ENCODE measurements at regions not wholly inside any gene's neighbourhood (a gene's known extent, or its start where the extent isn't known, plus 50 kb on each side); places are given as distances from the start of the nearest gene placed in this dataset.

DNA sequence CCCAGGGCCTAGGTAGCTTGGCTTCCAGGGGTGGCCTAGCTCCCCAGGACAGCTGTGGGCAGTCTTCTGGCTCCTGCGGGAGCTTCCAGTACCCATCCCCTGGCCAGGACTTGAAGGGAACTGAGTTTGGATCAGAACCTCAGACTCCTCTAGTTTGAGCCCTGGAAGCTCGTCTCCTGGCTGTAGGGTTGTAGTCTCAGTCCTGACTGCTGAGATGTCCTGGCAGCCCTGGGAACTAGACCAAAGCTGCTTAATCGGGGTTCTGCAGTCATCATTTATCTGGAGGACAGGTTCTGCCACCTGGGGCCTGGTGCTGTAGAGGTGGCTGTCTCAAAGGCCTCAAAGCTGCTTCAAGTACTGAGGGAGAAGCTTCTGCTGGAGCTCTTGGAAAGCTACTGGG, 163.7 kb downstream of the WSCD1 start (continued):
- TF ChIP-seq JUND (IDR thresholded peaks at IDR 0.05; ENCODE audit: low read length) (no peak), JUN (IDR thresholded peaks at IDR 0.05; ENCODE audit: low read depth, low read length) (no peak), SAP30 (IDR thresholded peaks at IDR 0.05; ENCODE audit: insufficient read depth, insufficient replicate concordance, low read length) (no peak), YY1 (IDR thresholded peaks at IDR 0.05; ENCODE audit: low read depth, low read length) (no peak), CTBP2 (IDR thresholded peaks at IDR 0.05; ENCODE audit: borderline replicate concordance, insufficient read depth, insufficient read length, low read length) (no peak)

All from H1 (cell line).